ENCODE measurements at regions not wholly inside any gene's neighbourhood (a gene's known extent, or its start where the extent isn't known, plus 50 kb on each side); places are given as distances from the start of the nearest gene placed in this dataset.
"Not testable (repeated sequence)": the region's sequence is repeated elsewhere in the genome, so short reads cannot be mapped to it uniquely, and the experiment has no call there.

DNA sequence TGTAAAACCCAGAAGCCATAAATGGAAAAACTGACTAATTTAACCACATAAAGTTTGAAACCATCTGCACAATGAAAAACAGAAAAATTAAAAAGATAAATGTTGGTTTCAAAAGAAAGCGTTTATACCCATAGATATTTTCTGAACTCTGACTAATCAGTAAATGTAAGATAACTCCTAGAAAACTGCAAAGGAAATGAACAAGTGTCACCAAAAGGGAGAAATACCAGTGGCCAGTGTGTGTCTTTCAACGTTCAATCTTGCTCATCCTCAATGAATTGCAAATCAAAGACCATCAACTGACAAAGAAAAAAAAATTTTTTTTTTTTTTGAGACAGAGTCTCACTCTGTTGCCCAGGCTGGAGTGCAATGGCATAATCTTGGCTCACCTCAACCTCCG lies 180.1 kb downstream of the SYK start:
- DNase-seq: no peak

DNA sequence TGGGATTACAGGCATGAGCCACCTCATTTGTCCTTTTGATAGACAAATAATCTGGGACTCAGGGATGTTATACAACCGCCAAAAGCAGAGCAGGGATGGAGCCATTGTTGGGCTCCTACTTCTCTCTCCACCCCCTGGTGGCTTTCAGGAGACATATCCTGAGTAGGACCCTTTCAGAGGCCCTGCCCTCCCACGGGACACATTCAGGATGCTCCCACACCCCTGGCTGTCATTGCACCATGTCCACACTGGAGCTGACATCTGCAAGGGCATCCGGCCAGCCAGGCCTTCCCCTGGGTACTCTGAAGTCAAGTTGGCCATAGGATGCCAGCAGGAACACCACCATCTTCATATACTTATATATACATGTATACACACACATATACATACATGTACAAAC lies 181.8 kb downstream of the SYK start:
- no peak for DNase-seq

DNA sequence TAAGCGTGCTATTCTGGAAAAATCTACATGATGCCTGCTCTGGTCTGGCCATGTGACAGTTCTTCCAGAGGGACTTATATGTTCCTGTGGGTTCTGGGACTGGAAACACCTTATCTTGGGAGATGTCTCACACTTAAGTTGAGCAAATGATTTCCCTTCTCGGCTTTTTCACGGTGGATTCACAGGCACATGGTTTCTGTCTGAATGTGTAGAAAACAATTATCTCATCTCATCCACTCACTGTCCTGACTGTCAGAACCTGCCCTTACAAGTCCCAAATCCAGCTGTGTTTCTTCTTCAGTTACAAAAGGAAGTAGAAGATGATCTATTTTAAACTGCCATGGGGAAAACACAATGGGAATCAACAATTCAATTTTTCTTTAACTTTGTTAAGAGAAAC lies 184.0 kb downstream of the SYK start:
- DNase-seq: no peak

DNA sequence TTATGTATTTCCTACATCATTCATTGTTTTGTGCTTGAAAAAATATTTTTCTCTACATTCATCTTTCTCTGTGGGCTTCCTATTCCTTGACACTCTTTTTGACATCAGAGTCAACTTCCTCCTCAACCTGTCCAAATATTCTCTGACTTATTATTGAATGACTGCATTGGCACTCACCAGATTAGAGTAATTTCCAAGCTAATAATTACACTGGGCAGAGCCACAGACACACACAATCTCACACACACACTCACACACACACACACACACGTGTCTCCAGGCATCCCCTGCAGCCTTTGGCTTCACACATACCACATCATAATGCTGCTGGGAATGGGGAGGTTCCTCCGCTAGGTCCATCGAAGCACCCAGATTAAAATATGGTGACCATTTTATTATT lies 184.5 kb downstream of the SYK start:
- DNase-seq: no peak

DNA sequence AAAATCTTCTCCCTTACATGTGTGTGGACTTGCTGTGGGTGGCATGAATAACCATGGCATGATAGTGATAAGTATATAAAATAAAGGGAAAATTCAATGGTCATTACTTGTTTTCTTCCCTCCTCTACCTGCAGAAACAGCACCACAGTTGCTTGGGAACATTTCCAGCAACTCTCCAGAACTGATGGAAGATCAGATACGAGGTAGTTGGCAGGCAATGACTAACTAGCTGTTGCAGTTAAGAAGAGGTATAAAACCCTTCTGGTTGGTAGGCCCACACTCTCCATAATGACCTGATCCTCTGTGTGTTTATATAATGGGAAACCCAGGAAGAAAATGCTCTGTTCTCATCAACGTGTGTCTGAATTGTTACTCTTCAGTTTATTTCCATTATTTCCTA lies 185.9 kb downstream of the SYK start:
- DNase-seq: no peak

DNA sequence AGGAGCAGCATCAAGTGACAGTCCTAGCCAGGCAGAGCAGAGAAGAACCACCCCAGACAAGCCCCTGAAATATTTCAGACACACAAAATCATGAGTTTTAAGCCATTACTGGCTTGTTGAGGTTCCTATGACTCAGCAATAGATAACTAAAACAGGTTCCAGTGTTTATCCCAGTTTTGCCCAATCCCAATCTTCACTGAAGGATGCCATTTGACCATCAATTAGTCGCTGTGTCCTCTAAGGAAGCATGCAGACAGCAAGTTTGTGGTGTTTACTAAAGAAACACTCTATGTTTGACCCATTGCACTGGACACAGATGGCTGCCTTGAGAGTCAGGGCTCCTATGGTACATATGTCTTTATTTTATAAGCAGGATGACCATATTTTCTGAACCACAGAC lies 186.7 kb downstream of the SYK start:
- DNase-seq: no peak

DNA sequence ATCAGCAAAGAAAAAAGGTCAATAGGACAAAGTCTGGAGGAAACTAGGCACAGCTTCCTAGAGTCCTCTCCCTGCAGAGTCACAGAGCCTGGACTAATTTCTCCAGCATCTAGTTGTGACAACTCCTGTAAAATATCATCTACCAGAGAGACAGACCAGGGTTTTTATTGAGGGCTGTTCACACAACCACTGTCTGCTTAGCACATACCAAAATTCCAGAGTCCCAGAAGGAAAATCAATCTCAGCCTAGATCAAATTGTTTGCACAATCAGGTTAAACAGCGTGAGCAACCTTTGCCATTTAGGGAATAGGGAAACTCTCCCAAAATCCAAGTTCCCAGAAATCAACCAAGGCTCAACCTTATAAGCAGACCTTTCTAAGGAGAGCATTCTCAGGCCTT lies 190.3 kb downstream of the SYK start:
- no peak for DNase-seq

DNA sequence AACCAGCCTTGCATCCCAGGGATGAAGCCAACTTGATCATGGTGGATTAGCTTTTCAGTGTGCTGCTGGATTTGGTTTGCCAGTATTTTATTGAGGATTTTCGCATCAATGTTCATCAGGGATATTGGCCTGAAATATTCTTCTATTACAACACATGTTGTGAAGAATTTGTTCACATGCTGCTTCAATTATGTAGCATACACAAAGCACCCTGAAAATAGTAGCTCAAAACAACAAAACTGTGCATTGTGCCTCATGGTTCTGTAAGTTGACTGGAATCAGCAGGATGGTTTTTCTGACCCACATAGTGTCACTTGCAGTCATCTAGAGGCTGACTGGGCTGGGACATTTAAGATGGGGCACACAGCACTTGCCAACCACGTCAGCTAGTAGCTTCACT lies 193.9 kb downstream of the SYK start:
- DNase-seq: no peak

DNA sequence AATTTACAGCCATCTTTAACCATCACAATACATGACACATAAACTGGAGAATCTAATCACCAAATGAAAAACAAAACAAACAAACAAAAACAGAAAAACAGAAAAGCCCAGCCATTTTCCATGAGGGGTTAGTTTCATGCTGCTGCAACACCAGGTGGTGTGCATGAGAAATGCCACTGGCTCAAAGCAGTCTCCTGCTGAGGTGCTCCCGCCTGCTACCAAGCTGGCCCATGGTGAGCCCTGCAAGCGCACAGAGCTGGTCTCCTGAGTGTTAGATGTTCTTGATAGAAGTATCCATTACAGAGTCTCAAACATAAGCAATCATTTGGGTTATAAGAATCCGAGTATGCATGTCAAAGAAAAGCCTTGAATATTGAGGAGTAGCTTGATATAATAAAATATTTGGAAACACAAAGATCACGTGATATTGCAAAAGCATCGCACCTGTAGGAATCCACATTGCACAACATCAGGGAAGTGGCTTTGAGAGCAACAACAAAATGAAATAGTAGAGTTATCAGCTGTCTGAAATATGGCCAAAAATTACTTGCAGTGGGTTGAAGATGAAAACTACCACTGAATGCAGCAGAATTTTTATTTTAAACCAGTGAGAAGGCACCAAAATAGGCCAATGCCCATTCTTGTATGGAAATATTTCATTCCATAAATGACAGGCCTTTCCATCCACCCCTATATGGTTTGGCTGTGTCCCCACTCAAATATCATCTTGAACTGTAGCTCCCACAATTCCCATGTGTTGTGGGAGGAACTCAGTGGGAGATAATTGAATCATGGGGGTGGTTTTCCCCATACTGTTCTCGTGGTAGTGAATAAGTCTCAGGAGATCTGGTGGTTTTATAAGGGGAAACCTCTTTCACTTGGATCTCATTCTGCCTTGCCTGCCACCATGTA lies 194.8 kb downstream of the SYK start:
- DNase-seq: no peak

DNA sequence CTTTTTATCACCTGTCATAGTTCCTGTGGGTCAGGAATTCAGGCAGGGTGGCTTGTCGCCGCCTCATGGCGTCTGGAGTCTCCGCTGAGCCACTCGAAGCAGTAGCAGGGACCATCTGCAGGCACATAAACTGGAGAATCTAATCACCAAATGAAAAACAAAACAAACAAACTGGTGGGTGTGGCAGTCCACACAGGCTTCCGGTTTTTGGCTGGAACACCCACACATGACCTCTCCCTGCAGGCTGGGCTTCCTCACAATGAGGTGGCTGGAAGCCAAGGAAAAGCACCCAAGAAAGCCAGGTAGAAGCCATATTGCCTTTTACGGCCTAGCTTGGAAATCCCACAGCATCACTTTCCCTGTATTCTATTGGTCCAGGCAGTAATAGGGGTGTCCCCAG lies 197.0 kb downstream of the SYK start:
- no peak for DNase-seq

DNA sequence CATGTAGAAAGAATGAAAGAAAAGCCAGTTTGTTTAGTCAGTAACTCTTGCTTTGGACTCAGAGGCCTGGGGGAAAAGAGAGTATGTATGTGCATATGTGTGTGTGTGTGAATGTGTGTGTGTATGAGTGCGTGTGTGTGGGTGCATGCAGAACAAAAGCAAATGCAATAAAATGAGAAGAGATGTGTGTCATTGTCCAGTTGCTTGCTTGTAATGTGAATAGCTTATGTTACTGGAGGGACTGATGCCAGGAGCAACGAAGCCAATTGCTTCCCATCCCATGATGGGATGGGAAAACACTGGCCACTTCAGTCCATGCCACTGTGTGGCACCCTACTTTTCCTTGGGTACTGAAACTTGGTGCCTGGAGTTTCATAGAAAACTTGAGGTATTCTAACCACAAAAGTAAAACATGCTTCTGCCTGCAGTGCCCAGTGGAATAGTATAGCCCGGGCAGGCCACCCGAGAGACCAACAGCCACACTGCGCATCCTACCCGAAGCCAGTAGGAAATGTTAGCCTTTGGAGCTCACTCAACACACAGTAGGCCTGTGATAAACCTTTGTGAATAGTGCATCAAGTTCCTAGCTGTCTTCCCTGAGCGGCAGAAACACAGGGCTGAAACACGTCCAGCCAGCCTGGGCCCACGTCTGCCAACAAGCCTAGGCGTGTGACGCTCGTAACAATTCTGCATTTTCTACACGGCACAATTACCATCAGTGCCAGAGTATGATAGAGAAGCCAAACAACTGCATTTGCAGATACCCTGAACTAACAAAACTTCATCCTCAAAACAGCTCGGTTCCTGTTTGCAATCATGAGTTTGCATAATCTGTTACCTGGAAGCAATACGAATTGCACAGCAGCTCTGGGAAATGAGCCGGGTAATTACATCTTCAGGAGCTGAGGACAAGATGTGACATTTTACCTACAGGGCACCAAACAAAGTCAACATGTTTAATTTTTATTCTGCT lies 198.1 kb downstream of the SYK start:
- DNase-seq: no peak

DNA sequence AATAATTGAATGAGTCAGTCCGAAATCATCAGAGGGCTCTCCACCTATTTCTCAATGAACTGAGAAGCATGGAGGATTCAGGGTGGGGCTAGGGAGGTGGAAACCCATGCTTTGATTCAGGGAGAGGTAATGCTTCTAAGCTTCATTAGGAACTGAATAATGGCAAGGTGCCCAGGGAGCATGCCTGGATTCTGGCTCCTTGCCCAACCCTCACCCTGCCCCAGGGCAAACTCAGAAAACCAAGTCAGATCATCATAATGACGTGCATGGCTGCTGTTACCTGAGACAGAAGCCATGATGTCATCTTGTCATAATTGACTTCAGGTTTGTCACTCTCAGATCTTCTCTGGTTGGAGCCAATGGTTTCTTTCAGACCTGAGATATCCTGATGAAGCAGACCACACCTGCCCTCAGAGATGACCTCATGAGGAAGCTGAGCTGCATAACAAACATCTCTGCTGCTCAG lies 199.6 kb downstream of the SYK start:
- DNase-seq: no peak

DNA sequence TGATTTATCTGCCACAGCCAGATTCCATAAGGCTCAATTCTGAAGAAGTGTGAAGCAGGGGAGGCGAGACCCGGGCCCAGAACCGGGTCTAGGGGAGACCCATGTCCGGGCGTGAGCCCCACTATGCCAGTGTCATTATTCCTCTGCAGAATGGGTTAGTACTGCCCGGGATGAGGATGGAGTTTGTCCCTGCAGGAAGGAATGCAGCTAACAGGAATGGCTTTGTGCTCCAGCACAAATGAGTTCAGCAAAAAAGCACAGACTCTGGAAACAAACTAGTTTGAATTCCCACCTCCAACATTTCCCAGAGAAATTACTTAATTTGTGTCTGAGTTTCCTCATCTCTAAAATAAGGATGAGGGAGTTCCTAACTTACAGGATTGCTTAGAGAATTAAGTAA lies 202.9 kb downstream of the SYK start:
- DNase-seq: no peak

DNA sequence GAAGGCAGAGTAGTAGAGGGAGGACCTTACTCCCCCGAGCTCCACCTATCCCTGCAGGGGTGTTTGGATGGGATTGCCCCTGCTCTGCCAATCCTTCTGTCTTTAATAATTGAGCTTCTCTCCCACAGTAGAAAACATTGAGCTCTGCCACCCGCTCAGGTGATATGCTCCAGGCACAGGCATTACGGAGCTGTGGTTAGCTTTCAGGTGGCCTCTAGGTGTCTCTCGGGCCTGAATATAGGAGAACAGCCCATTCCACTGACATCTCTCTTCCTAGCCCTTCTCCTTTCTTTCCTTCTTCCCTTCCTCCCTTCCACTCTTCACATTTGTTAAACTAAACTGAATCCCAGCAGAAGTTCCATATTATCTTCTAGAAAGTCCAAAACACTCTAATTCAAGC lies 203.4 kb downstream of the SYK start:
- DNase-seq: no peak

DNA sequence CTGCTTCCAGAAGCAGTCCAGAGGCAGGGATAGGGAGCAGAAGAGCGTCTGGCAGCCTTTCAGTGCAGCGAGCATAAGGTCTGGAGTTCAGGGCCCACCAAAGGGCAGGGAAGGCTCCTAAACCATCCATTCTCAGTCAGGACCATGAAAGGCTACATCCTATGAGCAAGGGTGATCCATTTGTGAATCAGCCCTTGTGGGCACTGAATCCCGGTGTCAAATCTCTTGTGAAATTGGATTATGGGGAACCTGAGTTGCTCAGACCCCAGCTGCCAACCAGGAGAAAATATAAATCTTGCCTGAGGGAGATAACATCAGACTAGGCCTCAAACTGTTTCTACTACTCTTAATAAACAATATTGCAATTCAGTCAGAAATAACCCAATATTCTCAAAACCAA lies 204.4 kb downstream of the SYK start:
- no peak for DNase-seq

DNA sequence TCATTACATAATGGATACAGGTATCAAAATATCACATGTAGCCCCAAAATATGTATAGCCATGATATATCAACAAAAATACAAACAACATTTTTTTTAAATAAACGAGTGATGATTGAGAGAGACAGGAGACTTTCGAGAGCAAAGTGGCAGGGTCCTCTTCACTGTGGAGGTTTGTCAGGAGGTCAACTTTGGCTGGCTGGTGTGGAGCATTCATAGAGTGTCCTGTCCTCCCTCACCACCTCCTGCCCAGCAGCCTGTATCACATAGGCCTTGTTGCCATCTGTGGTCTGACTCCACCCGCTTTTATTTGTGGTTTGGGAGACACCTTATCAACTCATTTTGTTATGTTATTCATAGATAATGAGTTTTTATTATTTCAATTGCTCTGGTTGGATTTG lies 206.9 kb downstream of the SYK start:
- DNase-seq: no peak

DNA sequence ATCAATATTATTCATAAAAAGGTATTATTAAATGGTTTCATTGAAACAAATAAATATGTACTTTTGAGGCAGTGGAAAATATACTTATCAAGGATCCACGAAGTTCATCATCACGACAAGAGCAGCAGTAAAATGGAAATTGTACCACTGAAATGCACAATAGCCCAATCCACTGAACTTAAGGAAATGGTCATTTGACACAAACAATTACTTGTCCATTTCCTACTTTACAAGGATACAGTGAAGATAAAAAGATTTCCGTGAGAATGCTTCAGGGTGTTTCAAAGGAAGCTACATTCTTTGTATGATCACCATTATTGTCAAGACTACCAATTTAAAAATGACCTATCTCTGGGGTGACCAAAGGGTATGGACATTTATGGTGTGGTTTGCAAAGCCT lies 210.3 kb downstream of the SYK start:
- DNase-seq: no peak

DNA sequence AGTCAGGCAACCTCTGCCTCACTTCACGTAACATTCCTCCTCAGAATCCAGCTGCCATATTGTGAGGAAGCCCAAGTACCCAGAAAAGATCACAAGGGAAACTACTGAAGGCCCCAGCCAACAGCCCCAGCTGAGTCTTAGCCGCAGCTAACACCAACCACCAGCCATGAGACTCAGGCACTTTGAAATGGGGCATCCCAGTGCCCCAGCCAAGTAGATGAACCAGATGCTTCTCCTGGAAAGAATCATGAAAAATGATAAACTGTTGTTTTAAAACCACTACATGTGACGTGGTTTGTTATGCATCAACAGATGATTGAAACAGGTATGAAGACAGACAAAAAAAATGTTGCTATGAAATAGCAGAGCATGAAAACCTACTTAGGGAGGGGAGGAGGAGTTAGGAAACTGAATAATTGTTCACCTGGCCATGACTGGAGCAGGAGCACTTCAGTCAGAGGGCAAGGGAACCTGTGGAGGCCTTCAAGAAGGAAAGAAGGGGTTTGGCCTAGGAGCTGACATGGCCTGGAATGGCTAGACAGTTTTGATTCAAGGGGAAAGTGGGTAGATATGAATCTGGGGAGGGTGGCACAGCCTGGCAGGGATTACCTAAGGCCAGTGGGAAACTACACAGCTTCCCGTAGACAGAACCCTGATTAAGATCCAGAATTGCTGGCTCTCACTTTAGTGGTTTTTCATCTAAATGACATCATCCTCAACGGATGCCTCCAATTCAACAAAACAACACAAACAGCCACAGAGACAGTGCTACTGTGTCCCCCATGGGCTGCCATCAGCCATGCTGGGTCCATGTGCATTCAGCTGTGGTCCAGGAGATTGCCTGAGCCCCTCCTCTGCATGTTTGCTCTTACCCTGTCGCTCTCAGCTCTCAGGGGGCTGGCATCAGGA lies 211.6 kb downstream of the SYK start:
- no peak for DNase-seq

DNA sequence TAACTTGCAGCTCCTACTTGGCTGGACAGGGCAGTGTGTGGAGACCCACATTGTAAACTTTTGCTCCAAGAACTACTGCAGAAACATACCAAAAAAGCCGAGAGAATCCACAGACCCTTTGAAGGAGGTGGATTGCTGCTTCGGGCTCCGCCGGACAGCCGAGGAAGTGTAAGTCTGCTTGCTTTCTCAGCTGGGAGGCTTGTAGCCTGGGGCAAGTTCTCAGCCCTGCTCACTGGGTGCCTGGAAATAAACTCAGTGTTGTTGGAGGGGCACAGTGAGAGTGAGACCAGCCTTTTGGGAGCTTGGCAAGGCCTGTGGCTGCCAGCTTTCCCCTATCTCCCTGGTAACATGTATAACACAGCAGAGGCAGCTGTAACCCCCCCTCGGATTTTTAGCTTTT lies 215.6 kb downstream of the SYK start:
- no peak for DNase-seq

DNA sequence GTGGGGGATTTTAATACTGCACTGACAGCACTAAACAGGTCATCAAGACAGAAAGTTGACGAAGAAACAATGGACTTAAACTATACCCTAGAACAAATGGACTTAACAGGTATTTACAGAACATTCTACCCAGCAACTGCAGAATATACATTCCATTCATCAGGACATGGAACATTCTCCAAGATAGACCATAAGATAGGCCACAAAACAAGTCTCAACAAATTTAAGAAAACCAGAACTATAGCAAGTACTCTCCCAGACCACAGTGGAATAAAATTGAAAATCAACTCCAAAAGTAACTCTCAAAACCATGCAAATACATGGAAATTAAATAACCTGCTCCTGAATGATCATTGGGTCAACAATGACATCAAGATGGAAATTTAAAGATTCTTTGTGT lies 218.3 kb downstream of the SYK start:
- DNase-seq: not testable (repeated sequence)

DNA sequence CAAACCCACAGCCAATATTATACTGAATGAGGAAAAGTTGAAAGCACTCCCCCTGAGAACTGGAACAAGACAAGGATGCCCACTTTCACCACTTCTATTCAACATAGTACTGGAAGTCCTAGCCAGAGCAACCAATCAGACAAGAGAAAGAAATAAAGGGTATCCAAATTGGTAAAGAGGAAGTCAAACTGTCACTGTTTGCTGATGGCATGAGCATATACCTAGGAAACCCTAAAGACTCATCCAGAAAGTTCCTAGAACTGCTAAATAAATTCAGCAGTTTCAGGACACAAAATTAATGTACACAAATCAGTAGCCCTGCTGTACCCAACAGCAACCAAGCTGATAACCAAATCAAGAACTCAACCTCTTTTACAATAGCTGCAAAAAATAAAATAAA lies 220.0 kb downstream of the SYK start:
- not testable (repeated sequence) for DNase-seq

DNA sequence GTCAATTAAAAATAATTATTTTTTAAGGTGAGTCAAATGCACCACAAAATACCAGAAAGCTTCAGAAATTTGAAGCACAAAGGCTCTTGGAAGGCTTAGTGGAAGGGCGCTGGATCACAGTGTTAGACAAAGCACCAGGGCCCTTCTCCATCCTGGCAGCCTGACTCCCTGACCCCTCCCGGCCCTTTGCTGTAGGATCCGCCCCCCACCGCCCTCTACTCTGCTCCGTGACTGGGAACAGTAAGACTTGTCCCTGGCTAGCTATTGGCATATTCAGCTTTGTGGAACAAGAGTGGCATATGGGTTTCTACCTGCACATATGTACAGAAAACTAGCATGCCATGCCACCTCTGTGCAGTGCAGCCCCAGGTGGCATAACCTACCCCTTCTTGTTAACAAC lies 222.1 kb downstream of the SYK start:
- DNase-seq: no peak

DNA sequence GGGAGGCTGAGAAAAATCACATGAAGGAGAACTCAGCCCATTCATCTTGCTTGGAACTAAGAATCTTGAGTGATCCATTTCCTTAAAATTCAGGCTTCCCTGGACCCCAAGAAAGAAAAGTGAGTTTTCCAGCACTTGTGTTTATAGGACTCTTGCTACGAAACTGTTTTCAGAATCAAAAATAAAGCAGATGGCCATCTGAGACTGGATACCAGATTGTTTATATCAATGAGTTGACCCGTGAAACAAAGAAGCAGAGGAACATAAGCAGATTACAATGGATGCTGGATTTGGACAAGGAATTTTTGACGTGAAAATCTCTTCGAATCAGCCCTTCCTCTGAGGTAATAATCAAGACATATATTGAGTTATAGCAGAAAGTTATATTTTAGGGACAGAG lies 223.2 kb downstream of the SYK start:
- no peak for DNase-seq

Data from CD4-positive, alpha-beta T cell treated with Interleukin-4 for 4 hours (primary cell).